GM13977 (cell line): ENCODE measurements at regions not wholly inside any gene's neighbourhood (a gene's known extent, or its start where the extent isn't known, plus 50 kb on each side); places are given as distances from the start of the nearest gene placed in this dataset.

ENCODE experiments used
- DNase-seq: peaks from one replicate; pipeline ENCODE4 v3.0.0; 2012; ENCODE audit warnings: low spot score
- in situ Hi-C: fragments of 300-500 bp; cut with MboI; formaldehyde crosslinking; loops from one replicate; pipeline ENCODE4 v1.12.0; 2022; ENCODE audit warnings: low sequenced_read_pairs, low pct_unique_long_range_greater_than_20kb, mixed read lengths, inconsistent platforms; ENCODE audit not compliant: unreplicated experiment
- TF ChIP-seq, protein P1 (sequence below): IDR thresholded peaks from 2 replicates; pipeline ENCODE4 v1.5.1; 2012; ENCODE audit warnings: mild to moderate bottlenecking, control low read depth; ENCODE audit not compliant: insufficient read depth; ENCODE audit errors: extremely low read depth, missing control alignments

GRCh38 chr5:117107859-117108258 lies 533.2 kb upstream of the SEMA6A start:
- in situ Hi-C loops, result no loop called here
- DNase-seq, result no peak
- TF ChIP-seq, protein P1, sequence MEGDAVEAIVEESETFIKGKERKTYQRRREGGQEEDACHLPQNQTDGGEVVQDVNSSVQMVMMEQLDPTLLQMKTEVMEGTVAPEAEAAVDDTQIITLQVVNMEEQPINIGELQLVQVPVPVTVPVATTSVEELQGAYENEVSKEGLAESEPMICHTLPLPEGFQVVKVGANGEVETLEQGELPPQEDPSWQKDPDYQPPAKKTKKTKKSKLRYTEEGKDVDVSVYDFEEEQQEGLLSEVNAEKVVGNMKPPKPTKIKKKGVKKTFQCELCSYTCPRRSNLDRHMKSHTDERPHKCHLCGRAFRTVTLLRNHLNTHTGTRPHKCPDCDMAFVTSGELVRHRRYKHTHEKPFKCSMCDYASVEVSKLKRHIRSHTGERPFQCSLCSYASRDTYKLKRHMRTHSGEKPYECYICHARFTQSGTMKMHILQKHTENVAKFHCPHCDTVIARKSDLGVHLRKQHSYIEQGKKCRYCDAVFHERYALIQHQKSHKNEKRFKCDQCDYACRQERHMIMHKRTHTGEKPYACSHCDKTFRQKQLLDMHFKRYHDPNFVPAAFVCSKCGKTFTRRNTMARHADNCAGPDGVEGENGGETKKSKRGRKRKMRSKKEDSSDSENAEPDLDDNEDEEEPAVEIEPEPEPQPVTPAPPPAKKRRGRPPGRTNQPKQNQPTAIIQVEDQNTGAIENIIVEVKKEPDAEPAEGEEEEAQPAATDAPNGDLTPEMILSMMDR, result no peak

- TF ChIP-seq, protein P1, result no peak
- in situ Hi-C loops, result no loop called here
- DNase-seq, result no peak
Observed at GRCh38 chr5:117103703-117104102, 529.1 kb upstream of the SEMA6A start.

- no peak for DNase-seq
- in situ Hi-C loops, result no loop called here
- TF ChIP-seq, protein P1, result no peak
Observed at GRCh38 chr5:117102591-117102990, 528.0 kb upstream of the SEMA6A start.

GRCh38 chr5:117100176-117100575 lies 525.6 kb upstream of the SEMA6A start:
- in situ Hi-C loops, result no loop called here
- TF ChIP-seq, protein P1, result no peak
- no peak for DNase-seq

GRCh38 chr5:117098094-117098493 lies 523.5 kb upstream of the SEMA6A start:
- DNase-seq, result no peak
- TF ChIP-seq, protein P1, result no peak
- in situ Hi-C loops, result no loop called here

- DNase-seq, result no peak
- TF ChIP-seq, protein P1, result no peak
- in situ Hi-C loops, result no loop called here
Observed at GRCh38 chr5:117095346-117096332, 521.0 kb upstream of the SEMA6A start.
